B cell (primary cell): ENCODE measurements at regions not wholly inside any gene's neighbourhood (a gene's known extent, or its start where the extent isn't known, plus 50 kb on each side); places are given as distances from the start of the nearest gene placed in this dataset.
"Not testable (repeated sequence)": the region's sequence is repeated elsewhere in the genome, so short reads cannot be mapped to it uniquely, and the experiment has no call there.

ENCODE experiments used
- ATAC-seq: fragments of 200-7000 bp; cut with Tn5 transposase; one replicate; pipeline ENCODE4 v1.10.0; 2021; ENCODE audit warnings: low read depth, mild to moderate bottlenecking, moderate number of reproducible peaks, moderate library complexity
- CTCF ChIA-PET: fragments of 350-600 bp; sonication (Branson Sonifier 250); formaldehyde crosslinking; loops from one replicate; lab custom pipeline; 2021; ENCODE audit warnings: antibody characterized with exemption, inconsistent platforms; lab: Charles Lee
- POLR2A ChIA-PET: fragments of 350-600 bp; sonication (Branson Sonifier 250); formaldehyde crosslinking; loops from one replicate; lab custom pipeline; 2021; ENCODE audit warnings: antibody characterized with exemption; lab: Charles Lee
- DNase-seq: peaks from one replicate; pipeline ENCODE4 v3.0.0; 2013
- H2AFZ ChIP-seq: 2 replicates; pipeline ENCODE4 v1.6.1; 2012; ENCODE audit warnings: mild to moderate bottlenecking, low read depth, low read length; ENCODE audit not compliant: insufficient read depth, poor library complexity, severe bottlenecking
- H3K27ac ChIP-seq, 2 donors: 1 replicate in 1 of 2; 2 replicates in 1 of 2; pipeline ENCODE4 v1.5.1; 2012 to 2013; ENCODE audit warnings: low read length in 2 of 2, mild to moderate bottlenecking in 2 of 2, moderate library complexity in 1 of 2
- H3K27me3 ChIP-seq, 4 experiments: fragments of 200-600 bp in 1 of 4; sonication (generic) in 1 of 4; replicated peaks in 1 of 4; 1 replicate in 2 of 4; 2 replicates in 2 of 4; pipeline versions ENCODE4 v1.6.1 to v1.7.0; 2013 to 2016; ENCODE audit warnings: low read length in 3 of 4, mild to moderate bottlenecking in 2 of 4, mixed read lengths in 1 of 4, moderate library complexity in 1 of 4; ENCODE audit not compliant: insufficient read depth in 4 of 4, control insufficient read depth in 3 of 4; ENCODE audit errors: control extremely low read depth in 1 of 4
- H3K36me3 ChIP-seq, 2 experiments: replicated peaks in 1 of 2; 1 replicate in 1 of 2; 2 replicates in 1 of 2; pipeline versions ENCODE4 v1.6.1 to v1.7.1; 2013; ENCODE audit warnings: low read length in 1 of 2; ENCODE audit not compliant: insufficient read depth in 2 of 2, control insufficient read depth in 1 of 2; ENCODE audit errors: control extremely low read depth in 1 of 2, extremely low read depth in 1 of 2
- H3K4me1 ChIP-seq, 2 donors: fragments of 200-600 bp in 1 of 2; sonication (generic) in 1 of 2; 1 replicate in 1 of 2; 2 replicates in 1 of 2; pipeline versions ENCODE4 v1.5.1 to v1.6.1; 2013 to 2017; ENCODE audit warnings: low read length in 2 of 2; ENCODE audit not compliant: control insufficient read depth in 2 of 2, insufficient read depth in 2 of 2
- H3K4me2 ChIP-seq: replicated peaks from 2 replicates; pipeline ENCODE3; 2012; ENCODE audit warnings: mild to moderate bottlenecking, low read depth, low read length; ENCODE audit not compliant: poor library complexity, severe bottlenecking
- H3K4me3 ChIP-seq, 5 experiments: fragments of 200-600 bp in 1 of 5; sonication (generic) in 1 of 5; 1 replicate in 3 of 5; 2 replicates in 2 of 5; pipeline versions ENCODE4 v1.5.1 to v1.7.0; 2011 to 2016; ENCODE audit warnings: low read length in 4 of 5, mild to moderate bottlenecking in 4 of 5, low read depth in 2 of 5, control low read depth in 1 of 5, moderate library complexity in 1 of 5; ENCODE audit not compliant: insufficient read depth in 1 of 5; ENCODE audit errors: control extremely low read depth in 1 of 5, extremely low read depth in 1 of 5
- H3K79me2 ChIP-seq: fragments of 200-600 bp; sonication (generic); one replicate; pipeline ENCODE4 v1.6.0; 2016; ENCODE audit warnings: low read length; ENCODE audit not compliant: control insufficient read depth, insufficient read depth
- H3K9ac ChIP-seq: fragments of 200-600 bp; sonication (generic); 2 replicates; pipeline ENCODE4 v1.6.1; 2017; ENCODE audit warnings: mild to moderate bottlenecking, low read length, moderate library complexity
- H3K9me3 ChIP-seq, 3 donors: one replicate each; pipeline versions ENCODE4 v1.6.1 to v1.7.1; 2013; ENCODE audit warnings: low read length in 2 of 3; ENCODE audit not compliant: control insufficient read depth in 2 of 3, insufficient read depth in 1 of 3; ENCODE audit errors: control extremely low read depth in 1 of 3
- H4K20me1 ChIP-seq: 2 replicates; pipeline ENCODE4 v1.6.0; 2012; ENCODE audit warnings: mild to moderate bottlenecking, low read length; ENCODE audit not compliant: insufficient read depth, control insufficient read depth, poor library complexity, severe bottlenecking
- H3K27ac Mint-ChIP-seq: one replicate; pipeline ENCODE4 v1.8.0; 2021; ENCODE audit warnings: mixed read lengths
- H3K27me3 Mint-ChIP-seq: one replicate; pipeline ENCODE4 v1.8.0; 2021; ENCODE audit warnings: mixed read lengths
- H3K4me1 Mint-ChIP-seq: one replicate; pipeline ENCODE4 v1.8.0; 2021; ENCODE audit warnings: mixed read lengths
- H3K4me3 Mint-ChIP-seq: one replicate; pipeline ENCODE4 v1.8.0; 2021; ENCODE audit warnings: mixed read lengths
- H3K9me3 Mint-ChIP-seq: one replicate; pipeline ENCODE4 v1.8.0; 2022; ENCODE audit warnings: mixed read lengths; ENCODE audit not compliant: insufficient read depth
- WGBS: methylation state at CpG from one replicate; pipeline ENCODE4 v1.1.5; 2013; ENCODE audit warnings: missing lambda C conversion rate; ENCODE audit not compliant: insufficient coverage; 5-methylcytosine and 5-hydroxymethylcytosine counted together
- intact Hi-C: fragments of 100-400 bp; cut with micrococcal nuclease; formaldehyde crosslinking; loops from one replicate; pipeline ENCODE4 v1.10.0; 2022

GRCh38 chr1:83151167-83151898 lies 847.6 kb downstream of the TTLL7 start:
- intact Hi-C loops, H3K9me3 Mint-ChIP-seq, H3K4me3 Mint-ChIP-seq, H2AFZ ChIP-seq, H3K4me1 Mint-ChIP-seq, CTCF ChIA-PET, POLR2A ChIA-PET, DNase-seq, H3K9me3 ChIP-seq, H3K27me3 ChIP-seq, H3K4me1 ChIP-seq, H3K27me3 Mint-ChIP-seq, H3K4me2 ChIP-seq, H3K27ac Mint-ChIP-seq, H3K79me2 ChIP-seq, H3K27ac ChIP-seq, H3K9ac ChIP-seq, H4K20me1 ChIP-seq, H3K36me3 ChIP-seq, ATAC-seq, H3K4me3 ChIP-seq: not testable (repeated sequence)
- WGBS = no CpG with 5 or more reads among the region's 3 CpGs

GRCh38 chr1:83150479-83150878 lies 848.5 kb downstream of the TTLL7 start:
- not testable (repeated sequence) for H3K4me3 Mint-ChIP-seq

GRCh38 chr1:83145820-83146219 lies 853.1 kb downstream of the TTLL7 start:
- DNase-seq, H2AFZ ChIP-seq, intact Hi-C loops, H3K36me3 ChIP-seq, H3K4me1 ChIP-seq, H3K4me2 ChIP-seq, H3K79me2 ChIP-seq, H3K27me3 Mint-ChIP-seq, ATAC-seq, CTCF ChIA-PET, POLR2A ChIA-PET, H3K9me3 ChIP-seq, H3K27ac Mint-ChIP-seq, H3K9me3 Mint-ChIP-seq, H3K4me3 ChIP-seq, H3K27ac ChIP-seq, H3K4me3 Mint-ChIP-seq, H3K9ac ChIP-seq, H3K4me1 Mint-ChIP-seq, H4K20me1 ChIP-seq, H3K27me3 ChIP-seq: not testable (repeated sequence)
- WGBS = no CpG with 5 or more reads among the region's 2 CpGs

More at GRCh38 chr1:83150479-83150878, 848.5 kb downstream of the TTLL7 start:
- intact Hi-C loops, H3K9me3 Mint-ChIP-seq, CTCF ChIA-PET, H3K27me3 Mint-ChIP-seq, H3K4me3 ChIP-seq, H4K20me1 ChIP-seq, H3K27me3 ChIP-seq, H3K79me2 ChIP-seq, H3K9ac ChIP-seq, H3K4me2 ChIP-seq, H3K4me1 Mint-ChIP-seq, DNase-seq, POLR2A ChIA-PET, H3K4me1 ChIP-seq, H3K27ac Mint-ChIP-seq, ATAC-seq, H3K36me3 ChIP-seq, H2AFZ ChIP-seq, H3K9me3 ChIP-seq, H3K27ac ChIP-seq: not testable (repeated sequence)
- WGBS = 91% methylated on average over 4 of the region's 6 CpGs

- POLR2A ChIA-PET, H3K4me1 ChIP-seq, H4K20me1 ChIP-seq, H3K4me3 ChIP-seq, H3K9ac ChIP-seq, H2AFZ ChIP-seq, CTCF ChIA-PET, H3K4me2 ChIP-seq, DNase-seq, H3K27ac ChIP-seq, H3K27me3 Mint-ChIP-seq, H3K4me3 Mint-ChIP-seq, H3K27ac Mint-ChIP-seq, intact Hi-C loops, H3K9me3 ChIP-seq, H3K79me2 ChIP-seq, H3K4me1 Mint-ChIP-seq, H3K9me3 Mint-ChIP-seq, H3K36me3 ChIP-seq, H3K27me3 ChIP-seq, ATAC-seq: not testable (repeated sequence)
- WGBS = no CpG with 5 or more reads among the region's 1 CpG
These were observed 856.1 kb downstream of the TTLL7 start for GRCh38 chr1:83142802-83143201.
